A549 (cell line): ENCODE measurements at regions not wholly inside any gene's neighbourhood (a gene's known extent, or its start where the extent isn't known, plus 50 kb on each side); places are given as distances from the start of the nearest gene placed in this dataset.

Experiments used
- ELK1 ChIP-seq: fragments of 150-350 bp; IDR thresholded peaks from 2 replicates; pipeline ENCODE4 v1.6.1; 2014; ENCODE audit warnings: low read depth, mild to moderate bottlenecking, low read length
- EP300 ChIP-seq, 2 experiments: fragments of >200 bp; sonication (Bioruptor Twin); formaldehyde crosslinking; IDR thresholded peaks; 2 replicates in 1 of 2; 3 replicates in 1 of 2; pipeline ENCODE4 v1.6.1; 2016 to 2017
- FOSL2 ChIP-seq, 2 experiments: fragments of 450-650 bp in 1 of 2; fragments of >200 bp in 1 of 2; sonication (Bioruptor Twin) in 1 of 2; formaldehyde crosslinking; IDR thresholded peaks; 2 replicates each; pipeline versions ENCODE4 v1.5.0 to v1.6.1; 2016 to 2020; ENCODE audit warnings: mild to moderate bottlenecking in 1 of 2, moderate library complexity in 1 of 2
- PHF8 ChIP-seq: fragments of 200-600 bp; sonication (generic); IDR thresholded peaks from 2 replicates; pipeline ENCODE4 v1.6.1; 2016; ENCODE audit warnings: low read depth, mild to moderate bottlenecking, antibody characterized with exemption, moderate library complexity, borderline replicate concordance
- POLR2A ChIP-seq: IDR thresholded peaks from 2 replicates; pipeline ENCODE4 v1.6.1; 2012; ENCODE audit warnings: mild to moderate bottlenecking, low read length
- SMC3 ChIP-seq: fragments of >200 bp; sonication (Bioruptor Twin); formaldehyde crosslinking; IDR thresholded peaks from 3 replicates; pipeline ENCODE4 v1.6.1; 2018; ENCODE audit warnings: inconsistent platforms
- TF ChIP-seq, protein P1 (sequence below): IDR thresholded peaks from 2 replicates; pipeline ENCODE4 v1.6.1; 2012
- TF ChIP-seq, protein P2 (sequence below): fragments of >200 bp; sonication (Bioruptor Twin); formaldehyde crosslinking; IDR thresholded peaks from 3 replicates; pipeline ENCODE4 v1.5.1; 2016

DNA sequence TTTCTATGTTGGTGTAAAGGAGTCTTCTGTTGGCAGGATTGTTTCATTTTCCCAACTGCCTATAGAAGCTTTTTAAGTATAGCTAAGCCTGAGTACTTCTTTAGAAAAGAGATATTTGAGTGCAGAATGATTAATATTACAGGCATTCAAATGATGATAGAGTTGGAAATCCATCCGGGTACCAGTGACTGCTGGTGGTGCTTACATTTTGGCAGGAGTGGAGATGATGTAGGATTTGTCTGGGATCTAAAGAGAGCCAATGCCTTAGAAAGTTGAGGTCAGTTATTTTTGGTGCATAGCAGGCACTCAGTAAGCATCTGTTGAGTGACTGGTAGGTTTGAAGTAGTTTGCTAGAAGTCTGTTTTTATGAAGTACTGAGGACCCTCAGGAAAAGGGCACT is 433.5 kb downstream of the DMAC1 start:
- TF ChIP-seq, protein P1, sequence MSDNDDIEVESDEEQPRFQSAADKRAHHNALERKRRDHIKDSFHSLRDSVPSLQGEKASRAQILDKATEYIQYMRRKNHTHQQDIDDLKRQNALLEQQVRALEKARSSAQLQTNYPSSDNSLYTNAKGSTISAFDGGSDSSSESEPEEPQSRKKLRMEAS: no peak
- TF ChIP-seq, protein P2, sequence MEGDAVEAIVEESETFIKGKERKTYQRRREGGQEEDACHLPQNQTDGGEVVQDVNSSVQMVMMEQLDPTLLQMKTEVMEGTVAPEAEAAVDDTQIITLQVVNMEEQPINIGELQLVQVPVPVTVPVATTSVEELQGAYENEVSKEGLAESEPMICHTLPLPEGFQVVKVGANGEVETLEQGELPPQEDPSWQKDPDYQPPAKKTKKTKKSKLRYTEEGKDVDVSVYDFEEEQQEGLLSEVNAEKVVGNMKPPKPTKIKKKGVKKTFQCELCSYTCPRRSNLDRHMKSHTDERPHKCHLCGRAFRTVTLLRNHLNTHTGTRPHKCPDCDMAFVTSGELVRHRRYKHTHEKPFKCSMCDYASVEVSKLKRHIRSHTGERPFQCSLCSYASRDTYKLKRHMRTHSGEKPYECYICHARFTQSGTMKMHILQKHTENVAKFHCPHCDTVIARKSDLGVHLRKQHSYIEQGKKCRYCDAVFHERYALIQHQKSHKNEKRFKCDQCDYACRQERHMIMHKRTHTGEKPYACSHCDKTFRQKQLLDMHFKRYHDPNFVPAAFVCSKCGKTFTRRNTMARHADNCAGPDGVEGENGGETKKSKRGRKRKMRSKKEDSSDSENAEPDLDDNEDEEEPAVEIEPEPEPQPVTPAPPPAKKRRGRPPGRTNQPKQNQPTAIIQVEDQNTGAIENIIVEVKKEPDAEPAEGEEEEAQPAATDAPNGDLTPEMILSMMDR: no peak
- TF ChIP-seq POLR2A (no peak), FOSL2 (IDR thresholded peaks at IDR 0.05) (no peak), FOSL2 (CRISPR knock-in tag; IDR thresholded peaks at IDR 0.05) (no peak), EP300 (IDR thresholded peaks at IDR 0.05) (no peak), ELK1 (no peak), PHF8 (no peak), SMC3 (no peak)
